ENCODE measurements at regions not wholly inside any gene's neighbourhood (a gene's known extent, or its start where the extent isn't known, plus 50 kb on each side); places are given as distances from the start of the nearest gene placed in this dataset.

GRCh38 chr5:148912714-148913398 is 86.4 kb downstream of the ADRB2 start:
- TF ChIP-seq CTCF (IDR thresholded peaks at IDR 0.05) (peak in 7 of 12 donors; percentile 10 to 25 (median 15)), POLR2A (IDR thresholded peaks at IDR 0.05) (no peak)

Data from heart left ventricle (tissue), 13 donors.